MCF 10A (cell line): ENCODE measurements at regions not wholly inside any gene's neighbourhood (a gene's known extent, or its start where the extent isn't known, plus 50 kb on each side); places are given as distances from the start of the nearest gene placed in this dataset.

Experiments
- BruUV-seq: library from RNA; stranded (reverse); fragments of 400-500 nt; replicated peaks from 2 replicates; lab custom pipeline; 2021; lab: Mats Ljungman, UMichigan
- CTCF ChIA-PET: fragments of 300-600 bp; sonication (Branson Sonifier 250); formaldehyde crosslinking; extraction: SDS; loops from one replicate; lab custom pipeline; 2021; ENCODE audit warnings: antibody characterized with exemption, inconsistent platforms; lab: Yijun Ruan, JAX
- POLR2A ChIA-PET: fragments of 300-600, 350-650 bp; sonication (Branson Sonifier 250); formaldehyde crosslinking; extraction: SDS; loops from one replicate; lab custom pipeline; 2020; ENCODE audit warnings: antibody characterized with exemption, inconsistent platforms; lab: Yijun Ruan, JAX
- DNase-seq: peaks from one replicate; pipeline ENCODE4 v3.0.0-alpha.2; 2018; ENCODE audit not compliant: unreplicated experiment
- H3K27ac Mint-ChIP-seq: one replicate; pipeline ENCODE4 v1.8.0; 2022; ENCODE audit warnings: mild to moderate bottlenecking, low read depth, mixed read lengths; ENCODE audit not compliant: unreplicated experiment
- H3K27me3 Mint-ChIP-seq: one replicate; pipeline ENCODE4 v1.8.0; 2022; ENCODE audit warnings: mixed read lengths; ENCODE audit not compliant: insufficient read depth, unreplicated experiment
- H3K36me3 Mint-ChIP-seq: one replicate; pipeline ENCODE4 v1.8.0; 2022; ENCODE audit warnings: mild to moderate bottlenecking, moderate library complexity, mixed read lengths; ENCODE audit not compliant: insufficient read depth, unreplicated experiment
- H3K4me1 Mint-ChIP-seq: one replicate; pipeline ENCODE4 v1.8.0; 2022; ENCODE audit warnings: mixed read lengths; ENCODE audit not compliant: insufficient read depth, unreplicated experiment
- H3K4me3 Mint-ChIP-seq: one replicate; pipeline ENCODE4 v1.8.0; 2022; ENCODE audit warnings: mild to moderate bottlenecking, moderate library complexity, mixed read lengths; ENCODE audit not compliant: unreplicated experiment
- H3K9me3 Mint-ChIP-seq: one replicate; pipeline ENCODE4 v1.8.0; 2022; ENCODE audit warnings: mixed read lengths; ENCODE audit not compliant: unreplicated experiment
- intact Hi-C: fragments of 100-400 bp; cut with micrococcal nuclease; formaldehyde crosslinking; loops from 2 replicates; pipeline ENCODE4 v1.14.1; 2022
- TF ChIP-seq, protein P1 (sequence below): fragments of 200-600 bp; IDR thresholded peaks from one replicate; pipeline ENCODE4 v1.8.0; 2022; ENCODE audit warnings: antibody characterized with exemption, mild to moderate bottlenecking; ENCODE audit not compliant: unreplicated experiment

DNA sequence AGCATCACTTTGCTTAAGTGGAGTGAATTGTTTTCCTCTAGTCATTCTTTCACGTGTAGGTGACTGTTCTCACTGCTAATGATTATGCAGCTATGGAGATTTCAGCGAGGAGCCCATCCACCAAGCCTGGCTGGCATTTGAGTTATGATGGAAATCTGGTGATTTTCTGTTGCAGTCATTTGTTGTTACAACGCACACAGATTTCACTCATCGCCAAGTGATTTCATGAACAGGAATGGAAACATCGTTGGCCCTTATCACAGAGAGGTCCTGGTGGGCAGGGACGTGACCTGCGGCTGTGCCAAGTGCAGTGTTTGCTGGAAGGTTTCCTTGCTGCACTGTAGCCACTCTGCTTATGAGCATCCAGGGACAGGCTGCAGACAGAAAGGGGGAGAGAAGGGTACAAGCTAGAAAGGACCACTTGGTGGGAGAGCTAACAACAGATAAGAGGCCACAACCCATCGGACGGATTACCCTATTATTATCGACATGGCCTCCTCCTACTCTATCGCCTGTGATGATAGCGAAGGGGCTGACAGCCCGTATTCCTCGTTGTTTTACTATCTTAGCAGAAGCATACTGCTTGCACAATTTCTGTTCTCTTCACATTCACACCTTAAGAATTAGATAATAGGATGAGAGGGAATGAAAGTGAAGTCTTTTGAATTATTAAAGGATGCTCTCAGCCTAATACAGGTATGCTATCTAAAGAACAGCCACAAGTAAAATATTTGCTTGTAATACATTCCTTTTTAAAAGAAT lies 99.0 kb upstream of the PITRM1 start:
- H3K27me3 Mint-ChIP-seq = peaks cover 53% of the 10 kb centered on the region
- no peak for DNase-seq
- POLR2A ChIA-PET = no interaction called here
- H3K9me3 Mint-ChIP-seq = no peaks in the 10 kb centered on the region
- no peaks in the 10 kb centered on the region for H3K4me1 Mint-ChIP-seq
- no peak overlapping the region for H3K27ac Mint-ChIP-seq
- no TSS peak for BruUV-seq
- CTCF ChIA-PET = interaction anchor here (0.7 kb wide), 1 partner anchor 428 kb away, joined by 3 read pairs; no protein-coding TSS in a partner anchor
- H3K36me3 Mint-ChIP-seq = no peaks in the 10 kb centered on the region
- intact Hi-C loops = no loop called here
- TF ChIP-seq, protein P1, sequence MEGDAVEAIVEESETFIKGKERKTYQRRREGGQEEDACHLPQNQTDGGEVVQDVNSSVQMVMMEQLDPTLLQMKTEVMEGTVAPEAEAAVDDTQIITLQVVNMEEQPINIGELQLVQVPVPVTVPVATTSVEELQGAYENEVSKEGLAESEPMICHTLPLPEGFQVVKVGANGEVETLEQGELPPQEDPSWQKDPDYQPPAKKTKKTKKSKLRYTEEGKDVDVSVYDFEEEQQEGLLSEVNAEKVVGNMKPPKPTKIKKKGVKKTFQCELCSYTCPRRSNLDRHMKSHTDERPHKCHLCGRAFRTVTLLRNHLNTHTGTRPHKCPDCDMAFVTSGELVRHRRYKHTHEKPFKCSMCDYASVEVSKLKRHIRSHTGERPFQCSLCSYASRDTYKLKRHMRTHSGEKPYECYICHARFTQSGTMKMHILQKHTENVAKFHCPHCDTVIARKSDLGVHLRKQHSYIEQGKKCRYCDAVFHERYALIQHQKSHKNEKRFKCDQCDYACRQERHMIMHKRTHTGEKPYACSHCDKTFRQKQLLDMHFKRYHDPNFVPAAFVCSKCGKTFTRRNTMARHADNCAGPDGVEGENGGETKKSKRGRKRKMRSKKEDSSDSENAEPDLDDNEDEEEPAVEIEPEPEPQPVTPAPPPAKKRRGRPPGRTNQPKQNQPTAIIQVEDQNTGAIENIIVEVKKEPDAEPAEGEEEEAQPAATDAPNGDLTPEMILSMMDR = no peak
- H3K4me3 Mint-ChIP-seq = no peak overlapping the region

DNA sequence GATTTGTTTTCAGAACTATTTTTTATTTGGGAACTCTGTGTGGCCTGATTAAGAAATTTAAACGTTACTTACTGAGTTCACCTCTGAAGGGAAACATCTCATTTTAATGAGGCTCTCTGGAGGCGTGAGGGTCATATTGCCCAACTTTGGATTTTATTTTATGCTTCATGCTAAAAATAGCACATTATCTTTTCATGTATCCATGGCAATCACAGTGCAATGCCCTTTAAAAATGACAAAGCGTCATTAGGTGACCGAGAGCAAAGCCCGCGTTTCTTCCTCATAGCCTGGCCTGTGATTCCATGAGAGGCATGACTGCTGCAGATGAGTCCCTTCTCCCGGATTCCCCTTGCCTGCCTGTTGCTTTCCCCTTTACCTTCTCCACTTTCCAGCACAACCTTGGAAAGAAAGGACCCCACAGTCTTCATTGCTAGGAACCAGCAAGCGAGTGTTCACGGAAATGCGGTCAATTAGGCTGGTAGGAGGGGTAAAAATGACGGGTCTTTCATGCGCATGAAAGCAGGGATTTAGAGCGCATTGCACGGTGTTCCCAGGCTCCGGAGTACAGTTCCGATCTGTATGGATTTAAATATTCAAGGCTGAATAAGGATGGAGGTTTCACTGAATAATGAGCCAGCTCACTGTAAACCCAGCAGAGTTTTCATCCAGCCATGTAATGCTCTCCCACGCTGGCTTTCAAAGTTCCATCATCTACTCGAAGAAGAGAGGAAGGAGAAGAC lies 98.2 kb upstream of the PITRM1 start:
- peaks cover 49% of the 10 kb centered on the region for H3K27me3 Mint-ChIP-seq
- TF ChIP-seq, protein P1 = no peak
- no peaks in the 10 kb centered on the region for H3K4me1 Mint-ChIP-seq
- no peaks in the 10 kb centered on the region for H3K9me3 Mint-ChIP-seq
- no peaks in the 10 kb centered on the region for H3K36me3 Mint-ChIP-seq
- BruUV-seq = no TSS peak
- ChIA-PET POLR2A (no interaction called here), CTCF (interaction anchor here (0.7 kb wide), 1 partner anchor 428 kb away, joined by 3 read pairs; no protein-coding TSS in a partner anchor)
- intact Hi-C loops = no loop called here
- H3K4me3 Mint-ChIP-seq = no peak overlapping the region
- H3K27ac Mint-ChIP-seq = no peak overlapping the region
- DNase-seq = no peak

DNA sequence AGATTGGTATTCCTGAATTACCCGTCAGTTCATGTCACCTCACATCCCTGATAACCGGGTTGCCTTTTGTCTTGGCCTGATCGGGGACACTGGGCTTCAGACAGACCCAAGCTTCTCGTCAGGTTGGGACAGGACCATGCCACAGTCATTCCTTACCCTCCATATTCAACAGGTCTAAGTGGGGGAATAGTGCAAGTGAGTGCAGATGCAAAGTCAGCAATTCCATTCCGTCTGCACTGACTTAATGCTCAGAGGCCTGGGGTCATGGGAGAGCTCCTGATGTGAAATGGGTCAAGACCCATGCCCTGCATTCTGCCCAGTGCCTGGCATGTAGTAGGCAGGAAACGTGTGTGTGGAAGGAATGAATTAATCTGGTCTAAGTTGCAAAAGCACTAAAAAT lies 95.4 kb upstream of the PITRM1 start:
- no peak for DNase-seq
- Mint-ChIP-seq H3K27ac (no peak overlapping the region), H3K36me3 (no peaks in the 10 kb centered on the region), H3K4me3 (no peak overlapping the region), H3K4me1 (peaks cover 8% of the 10 kb centered on the region), H3K27me3 (peaks cover 23% of the 10 kb centered on the region), H3K9me3 (no peaks in the 10 kb centered on the region)
- POLR2A ChIA-PET = no interaction called here
- TF ChIP-seq, protein P1 = no peak
- intact Hi-C loops = no loop called here
- BruUV-seq = no TSS peak
- CTCF ChIA-PET = interaction anchor here (0.5 to 1.2 kb wide), 2 partner anchors 28 to 30 kb away, joined by 3 to 5 read pairs; no protein-coding TSS in a partner anchor

DNA sequence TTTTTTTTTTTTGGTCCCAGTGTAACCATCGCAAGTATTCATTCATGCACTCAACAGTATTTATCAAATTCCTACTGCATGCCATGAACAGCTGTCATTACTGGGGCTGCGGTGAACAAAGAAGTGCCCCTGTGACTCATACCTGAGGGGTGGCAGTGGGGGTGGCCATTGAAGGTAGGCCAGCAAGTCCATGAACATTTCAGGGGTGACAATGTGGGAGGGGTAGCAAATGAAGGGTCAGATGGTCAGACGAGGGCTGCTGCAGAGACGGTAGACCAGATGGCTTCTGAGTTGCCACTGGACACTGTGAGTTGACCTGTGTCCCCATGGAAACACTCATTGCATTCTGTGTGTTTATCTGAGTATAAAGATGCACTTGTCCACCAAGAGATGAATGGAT lies 92.5 kb upstream of the PITRM1 start:
- BruUV-seq = no TSS peak

More for the DNA sequence above, 92.5 kb upstream of the PITRM1 start:
- ChIA-PET CTCF (no interaction called here), POLR2A (no interaction called here)
- H3K4me1 Mint-ChIP-seq = peaks cover 8% of the 10 kb centered on the region
- intact Hi-C loops = no loop called here
- H3K4me3 Mint-ChIP-seq = no peak overlapping the region
- TF ChIP-seq, protein P1 = no peak
- H3K36me3 Mint-ChIP-seq = no peaks in the 10 kb centered on the region
- DNase-seq = peak; percentile 1
- H3K27ac Mint-ChIP-seq = no peak overlapping the region
- no peaks in the 10 kb centered on the region for H3K27me3 Mint-ChIP-seq
- no peaks in the 10 kb centered on the region for H3K9me3 Mint-ChIP-seq
